Karpas-422 (cell line): ENCODE measurements at regions not wholly inside any gene's neighbourhood (a gene's known extent, or its start where the extent isn't known, plus 50 kb on each side); places are given as distances from the start of the nearest gene placed in this dataset.

ENCODE experiments used
- DNase-seq: peaks from one replicate; pipeline ENCODE4 v3.0.0-alpha.2; 2015
- H2AFZ ChIP-seq: fragments of 200-600 bp; sonication (generic); 2 replicates; pipeline ENCODE4 v1.6.1; 2014; ENCODE audit warnings: antibody characterized with exemption, low read length, mixed read lengths
- H3K27ac ChIP-seq: fragments of 200-600 bp; sonication (generic); 2 replicates; pipeline ENCODE4 v1.5.1; 2014; ENCODE audit warnings: mild to moderate bottlenecking, low read length, moderate library complexity
- H3K27me3 ChIP-seq: fragments of 200-600 bp; sonication (generic); 2 replicates; pipeline ENCODE4 v1.6.1; 2014; ENCODE audit warnings: low read length, mixed read lengths
- H3K36me3 ChIP-seq: fragments of 200-600 bp; sonication (generic); 2 replicates; pipeline ENCODE4 v1.6.1; 2014; ENCODE audit warnings: low read length, mixed read lengths; ENCODE audit not compliant: insufficient read depth
- H3K4me1 ChIP-seq: fragments of 200-600 bp; sonication (generic); 2 replicates; pipeline ENCODE4 v1.6.1; 2014; ENCODE audit warnings: mild to moderate bottlenecking, low read length, mixed read lengths
- H3K4me2 ChIP-seq: fragments of 200-600 bp; sonication (generic); 2 replicates; pipeline ENCODE4 v1.6.1; 2014; ENCODE audit warnings: low read length, low read depth, mild to moderate bottlenecking; ENCODE audit not compliant: poor library complexity, severe bottlenecking
- H3K4me3 ChIP-seq: fragments of 200-600 bp; sonication (generic); 2 replicates; pipeline ENCODE4 v1.5.1; 2014; ENCODE audit warnings: mild to moderate bottlenecking, antibody characterized with exemption, low read length, mixed read lengths
- H3K79me2 ChIP-seq: fragments of 200-600 bp; sonication (generic); 2 replicates; pipeline ENCODE4 v1.6.1; 2014; ENCODE audit warnings: mild to moderate bottlenecking, low read length, mixed read lengths
- H3K9ac ChIP-seq: fragments of 200-600 bp; sonication (generic); 2 replicates; pipeline ENCODE4 v1.6.0; 2014; ENCODE audit warnings: low read length
- H3K9me2 ChIP-seq: fragments of 200-600 bp; sonication (generic), shearing (Covaris generic); replicated peaks from 2 replicates; pipeline ENCODE4 v1.6.0; 2014; ENCODE audit warnings: mild to moderate bottlenecking, low read length, moderate library complexity; ENCODE audit not compliant: insufficient read depth
- H3K9me3 ChIP-seq: fragments of 300-700, 200-600 bp; sonication (generic); 2 replicates; pipeline ENCODE4 v1.6.1; 2014; ENCODE audit warnings: low read length, mixed read lengths
- H4K20me1 ChIP-seq: fragments of 200-600 bp; sonication (generic); 2 replicates; pipeline ENCODE4 v1.6.1; 2014; ENCODE audit warnings: mild to moderate bottlenecking, antibody characterized with exemption, low read length, low read depth; ENCODE audit not compliant: insufficient read depth

GRCh38 chr12:92027701-92028440 is 117.8 kb downstream of the BTG1 start:
- Histone ChIP-seq H4K20me1 (no peaks in the 10 kb centered on the region), H2AFZ (no peak overlapping the region), H3K27me3 (no peaks in the 10 kb centered on the region), H3K27ac (no peak overlapping the region), H3K79me2 (no peaks in the 10 kb centered on the region), H3K4me2 (no peak overlapping the region), H3K4me1 (peaks cover 5% of the 10 kb centered on the region), H3K9ac (no peak overlapping the region), H3K4me3 (no peak overlapping the region), H3K9me3 (no peaks in the 10 kb centered on the region), H3K9me2 (no peaks in the 10 kb centered on the region), H3K36me3 (no peaks in the 10 kb centered on the region)
- DNase-seq, result no peak

DNA sequence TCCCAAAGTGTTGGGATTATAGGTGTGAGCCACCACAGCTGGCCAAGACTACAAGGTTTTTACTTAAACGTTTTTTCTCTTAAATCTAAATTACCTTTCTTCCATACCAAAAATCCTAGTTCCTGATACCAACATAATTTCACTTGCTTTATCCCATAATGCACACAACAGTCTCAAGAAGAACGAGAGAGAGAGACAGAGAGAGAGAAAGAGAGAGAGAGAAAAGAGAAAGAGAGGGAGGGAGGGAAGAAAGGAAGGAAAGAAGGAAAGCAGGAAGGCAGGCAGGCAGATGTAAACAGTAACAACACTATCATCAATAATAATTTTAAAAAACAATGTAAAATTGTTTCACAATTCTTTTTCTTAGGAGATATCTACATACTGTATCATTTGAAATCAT is 118.4 kb downstream of the BTG1 start:
- no peak for DNase-seq
- H2AFZ ChIP-seq, result no peak overlapping the region
- H3K4me2 ChIP-seq, result no peak overlapping the region
- H3K4me3 ChIP-seq, result no peak overlapping the region
- no peaks in the 10 kb centered on the region for H3K36me3 ChIP-seq
- H3K9me2 ChIP-seq, result no peaks in the 10 kb centered on the region
- no peaks in the 10 kb centered on the region for H3K9me3 ChIP-seq
- no peaks in the 10 kb centered on the region for H3K79me2 ChIP-seq
- H3K9ac ChIP-seq, result no peak overlapping the region
- no peaks in the 10 kb centered on the region for H4K20me1 ChIP-seq
- no peaks in the 10 kb centered on the region for H3K27me3 ChIP-seq
- H3K4me1 ChIP-seq, result peaks cover 5% of the 10 kb centered on the region
- H3K27ac ChIP-seq, result no peak overlapping the region

DNA sequence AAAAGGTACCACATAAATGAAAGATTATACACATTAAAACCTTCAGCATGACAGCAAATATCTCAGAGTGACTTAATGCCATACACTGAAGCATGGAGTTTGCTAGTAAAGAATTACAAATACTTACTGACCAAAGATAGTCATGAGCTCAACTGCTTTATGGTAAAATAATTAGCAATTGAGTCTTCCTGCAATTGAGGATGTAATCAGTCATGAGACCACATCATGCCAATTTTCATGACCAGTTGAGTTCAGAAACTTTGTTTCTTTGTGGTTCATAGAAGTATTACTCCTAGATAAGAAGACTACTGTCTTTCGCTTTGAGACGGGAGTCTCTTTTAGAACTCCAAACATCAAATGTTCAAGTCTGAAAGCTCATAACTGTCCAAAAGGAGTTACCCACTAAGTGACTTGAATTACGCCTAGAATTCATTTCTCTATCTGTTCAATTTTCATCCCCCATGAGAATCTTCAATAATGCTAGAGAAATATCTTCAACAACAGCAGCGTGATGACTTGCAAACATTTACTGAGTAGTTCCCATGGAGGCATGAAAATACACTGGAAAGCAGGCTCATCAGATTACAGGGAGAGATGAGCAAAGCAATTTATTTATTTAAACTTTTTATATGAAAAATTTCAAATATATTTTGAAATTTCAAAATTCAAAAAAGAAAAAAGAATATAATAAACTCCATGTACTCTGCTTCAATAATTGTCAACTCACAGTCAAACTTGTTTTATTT is 120.0 kb downstream of the BTG1 start:
- no peak overlapping the region for H3K9ac ChIP-seq
- no peaks in the 10 kb centered on the region for H3K36me3 ChIP-seq
- no peak overlapping the region for H3K4me3 ChIP-seq
- no peaks in the 10 kb centered on the region for H3K9me3 ChIP-seq
- H3K79me2 ChIP-seq, result no peaks in the 10 kb centered on the region
- no peak overlapping the region for H3K4me2 ChIP-seq
- H3K27ac ChIP-seq, result no peak overlapping the region
- H3K27me3 ChIP-seq, result no peaks in the 10 kb centered on the region
- no peak for DNase-seq
- no peak overlapping the region for H2AFZ ChIP-seq
- peaks cover 5% of the 10 kb centered on the region for H3K4me1 ChIP-seq
- H4K20me1 ChIP-seq, result no peaks in the 10 kb centered on the region
- no peaks in the 10 kb centered on the region for H3K9me2 ChIP-seq

DNA sequence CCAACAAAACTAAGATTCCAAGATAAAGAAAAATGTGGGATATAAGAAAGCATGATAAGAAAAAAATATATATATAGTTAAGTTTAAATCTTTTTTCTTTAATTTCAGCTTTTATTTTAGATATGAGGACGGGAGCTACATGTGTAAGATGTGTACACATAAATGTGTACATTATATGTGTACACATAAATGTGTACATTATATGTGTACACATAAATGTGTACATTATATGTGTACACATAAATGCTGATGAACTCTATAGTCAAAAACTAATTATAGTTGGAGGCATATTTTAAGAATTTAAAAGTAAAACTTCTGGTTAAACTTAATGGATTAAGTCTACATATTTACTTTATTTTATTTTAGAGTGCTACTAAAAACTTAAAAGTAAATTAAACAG is 123.6 kb downstream of the BTG1 start:
- no peak for DNase-seq
- H3K4me3 ChIP-seq, result no peak overlapping the region
- no peaks in the 10 kb centered on the region for H3K79me2 ChIP-seq
- H3K36me3 ChIP-seq, result no peaks in the 10 kb centered on the region
- H3K27ac ChIP-seq, result no peak overlapping the region
- H3K27me3 ChIP-seq, result no peaks in the 10 kb centered on the region
- no peaks in the 10 kb centered on the region for H3K9me3 ChIP-seq
- H3K4me1 ChIP-seq, result no peaks in the 10 kb centered on the region
- no peak overlapping the region for H2AFZ ChIP-seq
- H3K9ac ChIP-seq, result no peak overlapping the region
- H3K9me2 ChIP-seq, result no peaks in the 10 kb centered on the region
- no peaks in the 10 kb centered on the region for H4K20me1 ChIP-seq
- H3K4me2 ChIP-seq, result no peak overlapping the region

- H3K4me1 ChIP-seq, result no peaks in the 10 kb centered on the region
- H2AFZ ChIP-seq, result no peak overlapping the region
Observed at GRCh38 chr12:92021666-92022035, 124.0 kb downstream of the BTG1 start.

GRCh38 chr12:92020983-92021665 is 124.5 kb downstream of the BTG1 start:
- H3K27me3 ChIP-seq, result no peaks in the 10 kb centered on the region
- H3K9ac ChIP-seq, result no peak overlapping the region
- no peak overlapping the region for H3K27ac ChIP-seq
- no peak overlapping the region for H3K4me3 ChIP-seq
- H4K20me1 ChIP-seq, result no peaks in the 10 kb centered on the region
- H3K9me2 ChIP-seq, result no peaks in the 10 kb centered on the region
- no peaks in the 10 kb centered on the region for H3K79me2 ChIP-seq
- no peak for DNase-seq
- H3K4me1 ChIP-seq, result no peaks in the 10 kb centered on the region
- H3K4me2 ChIP-seq, result no peak overlapping the region
- no peak overlapping the region for H2AFZ ChIP-seq
- H3K9me3 ChIP-seq, result no peaks in the 10 kb centered on the region
- H3K36me3 ChIP-seq, result no peaks in the 10 kb centered on the region

More at GRCh38 chr12:92021666-92022035, 124.0 kb downstream of the BTG1 start:
- DNase-seq, result no peak
- no peak overlapping the region for H3K4me3 ChIP-seq
- no peaks in the 10 kb centered on the region for H3K79me2 ChIP-seq
- H3K9ac ChIP-seq, result no peak overlapping the region
- H3K27ac ChIP-seq, result no peak overlapping the region
- no peak overlapping the region for H3K4me2 ChIP-seq
- no peaks in the 10 kb centered on the region for H3K27me3 ChIP-seq
- no peaks in the 10 kb centered on the region for H3K9me3 ChIP-seq
- H4K20me1 ChIP-seq, result no peaks in the 10 kb centered on the region
- H3K36me3 ChIP-seq, result no peaks in the 10 kb centered on the region
- H3K9me2 ChIP-seq, result no peaks in the 10 kb centered on the region

GRCh38 chr12:92019491-92020277 is 126.0 kb downstream of the BTG1 start:
- H3K4me3 ChIP-seq, result no peak overlapping the region
- no peak overlapping the region for H3K27ac ChIP-seq
- no peaks in the 10 kb centered on the region for H3K9me2 ChIP-seq
- H4K20me1 ChIP-seq, result no peaks in the 10 kb centered on the region
- no peak overlapping the region for H3K9ac ChIP-seq
- no peak overlapping the region for H3K4me2 ChIP-seq
- H3K4me1 ChIP-seq, result no peaks in the 10 kb centered on the region
- H2AFZ ChIP-seq, result no peak overlapping the region
- no peaks in the 10 kb centered on the region for H3K27me3 ChIP-seq
- H3K9me3 ChIP-seq, result no peaks in the 10 kb centered on the region
- no peaks in the 10 kb centered on the region for H3K79me2 ChIP-seq
- DNase-seq, result no peak
- no peaks in the 10 kb centered on the region for H3K36me3 ChIP-seq

DNA sequence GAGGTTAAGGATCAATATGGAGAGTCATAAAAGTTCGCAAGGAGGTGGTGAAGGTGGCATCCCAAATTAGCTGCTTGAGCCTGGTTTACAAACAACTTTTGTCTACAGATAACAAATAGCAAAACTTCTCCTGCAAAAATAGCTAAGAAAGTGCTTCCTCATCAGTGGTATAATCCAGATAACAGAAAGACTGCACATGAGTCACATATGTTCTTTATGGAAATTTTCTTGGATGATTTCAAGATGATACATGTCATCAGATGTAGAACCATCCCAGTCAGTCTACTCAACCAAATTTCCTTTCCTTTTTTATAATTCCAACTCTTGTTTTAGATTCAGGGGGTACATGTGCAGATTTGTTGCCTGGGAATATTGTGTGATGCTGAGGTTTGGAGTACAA is 133.0 kb downstream of the BTG1 start:
- H3K27ac ChIP-seq, result no peak overlapping the region
- H3K4me3 ChIP-seq, result no peak overlapping the region

More for the DNA sequence above, 133.0 kb downstream of the BTG1 start:
- H3K36me3 ChIP-seq, result no peaks in the 10 kb centered on the region
- no peaks in the 10 kb centered on the region for H3K9me2 ChIP-seq
- H3K79me2 ChIP-seq, result no peaks in the 10 kb centered on the region
- H2AFZ ChIP-seq, result no peak overlapping the region
- no peak for DNase-seq
- H4K20me1 ChIP-seq, result no peaks in the 10 kb centered on the region
- H3K9me3 ChIP-seq, result no peaks in the 10 kb centered on the region
- no peak overlapping the region for H3K9ac ChIP-seq
- H3K27me3 ChIP-seq, result no peaks in the 10 kb centered on the region
- H3K4me2 ChIP-seq, result no peak overlapping the region
- H3K4me1 ChIP-seq, result no peaks in the 10 kb centered on the region
